ENCODE measurements at regions not wholly inside any gene's neighbourhood (a gene's known extent, or its start where the extent isn't known, plus 50 kb on each side); places are given as distances from the start of the nearest gene placed in this dataset.

GRCh38 chr9:21710548-21711191, 91.8 kb upstream of the MTAP start:
- TF ChIP-seq POLR2A (IDR thresholded peaks at IDR 0.05; ENCODE audit: low read length) (no peak), GATA1 (IDR thresholded peaks at IDR 0.05; ENCODE audit: low read depth, low read length) (no peak)

Measured in erythroblast (primary cell).